HG02623 (cell line): ENCODE measurements at regions not wholly inside any gene's neighbourhood (a gene's known extent, or its start where the extent isn't known, plus 50 kb on each side); places are given as distances from the start of the nearest gene placed in this dataset.

Source experiments
- ATAC-seq: cut with Tn5 transposase; IDR thresholded peaks from one replicate; pipeline ENCODE4 v1.9.1; 2021; ENCODE audit warnings: moderate library complexity; ENCODE audit not compliant: unreplicated experiment

DNA sequence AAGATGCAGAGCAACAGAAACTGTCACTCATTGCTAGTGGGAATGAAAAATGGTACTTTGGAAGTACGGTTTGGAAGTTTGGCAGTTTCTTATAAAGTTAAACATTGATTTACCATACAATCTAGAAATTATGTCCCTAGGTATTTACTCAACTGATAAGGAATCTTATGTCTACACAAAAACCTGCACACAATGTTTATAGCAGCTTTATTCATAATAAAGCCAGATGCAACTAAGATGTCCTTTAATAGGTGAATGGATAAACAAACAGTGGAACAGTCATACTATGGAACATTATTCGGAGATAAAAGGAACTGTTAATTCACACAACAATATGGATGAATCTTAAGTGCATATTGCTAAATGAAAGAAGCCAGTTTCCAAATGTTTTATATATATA, 96.2 kb upstream of the SIRPA start:
- ATAC-seq: no peak

GRCh38 chr20:1793821-1794220, 101.4 kb upstream of the SIRPA start:
- ATAC-seq: no peak

GRCh38 chr20:1792274-1792673, 102.9 kb upstream of the SIRPA start:
- no peak for ATAC-seq

DNA sequence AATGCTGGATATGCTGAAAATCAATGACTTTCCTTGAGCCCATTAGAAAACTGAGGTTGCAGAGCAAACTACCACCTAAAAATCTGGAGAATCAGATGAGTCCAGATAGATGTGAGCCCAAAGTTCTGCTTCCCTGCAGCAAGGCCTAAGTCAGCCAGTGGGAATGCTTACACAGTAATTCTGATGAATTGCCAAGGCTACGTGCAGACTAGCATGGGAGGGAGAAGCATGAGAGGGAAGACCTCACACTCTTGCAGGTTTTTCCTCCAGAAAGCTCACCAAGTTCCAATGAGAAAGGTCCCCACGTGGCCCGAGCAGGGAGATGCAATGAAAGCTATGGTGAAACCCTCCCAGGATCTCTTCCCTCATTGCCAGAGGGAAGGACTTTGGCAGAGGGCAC, 104.8 kb upstream of the SIRPA start:
- ATAC-seq: no peak

- ATAC-seq: no peak
Observed at GRCh38 chr20:1788044-1788443, 107.2 kb upstream of the SIRPA start.

- no peak for ATAC-seq
Observed at GRCh38 chr20:1786486-1786885, 108.7 kb upstream of the SIRPA start.

- no peak for ATAC-seq
Observed at GRCh38 chr20:1784586-1784985, 110.6 kb upstream of the SIRPA start.

DNA sequence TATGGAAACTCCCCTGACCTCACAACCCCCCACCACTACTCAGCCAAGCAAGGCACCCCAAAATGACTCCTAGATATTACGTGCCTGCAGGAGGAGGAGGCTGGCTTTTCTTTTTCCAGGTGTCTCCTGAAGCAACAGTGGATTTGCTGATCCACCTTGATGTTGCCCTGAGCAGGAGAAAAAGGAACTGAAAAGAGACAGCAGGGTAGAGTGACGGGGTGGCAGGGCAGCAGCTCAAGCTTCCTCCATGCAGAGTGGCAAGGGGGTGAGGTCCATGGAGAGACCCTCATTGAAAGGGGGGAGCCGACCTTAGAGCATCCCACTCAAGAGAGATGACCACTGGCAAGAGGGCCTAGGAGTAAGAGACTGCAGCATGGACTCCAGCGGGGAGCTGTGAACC, 112.0 kb upstream of the SIRPA start:
- no peak for ATAC-seq

- no peak for ATAC-seq
Observed at GRCh38 chr20:1782181-1782580, 113.0 kb upstream of the SIRPA start.

- ATAC-seq: no peak
Observed at GRCh38 chr20:1779567-1779966, 115.6 kb upstream of the SIRPA start.

DNA sequence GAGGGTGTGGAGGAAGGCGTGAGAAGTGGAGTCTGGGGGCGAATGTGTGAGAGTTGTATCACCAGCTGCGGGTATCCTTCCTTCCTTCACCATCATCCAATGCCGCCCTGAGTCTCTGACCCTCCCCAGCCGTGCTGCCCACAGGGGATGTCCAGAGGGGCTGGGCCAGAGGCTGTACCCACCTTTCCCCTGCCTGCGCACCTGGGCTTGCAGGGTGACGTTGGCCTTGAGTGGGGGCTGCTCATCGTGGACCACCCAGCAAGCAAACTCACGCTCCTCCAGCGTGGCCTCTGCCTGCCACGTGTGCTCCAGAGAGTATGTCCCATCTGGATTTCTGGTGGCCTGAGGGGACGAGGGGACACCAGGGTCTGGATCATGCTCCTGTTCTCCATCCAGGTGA, 116.9 kb upstream of the SIRPA start:
- no peak for ATAC-seq

DNA sequence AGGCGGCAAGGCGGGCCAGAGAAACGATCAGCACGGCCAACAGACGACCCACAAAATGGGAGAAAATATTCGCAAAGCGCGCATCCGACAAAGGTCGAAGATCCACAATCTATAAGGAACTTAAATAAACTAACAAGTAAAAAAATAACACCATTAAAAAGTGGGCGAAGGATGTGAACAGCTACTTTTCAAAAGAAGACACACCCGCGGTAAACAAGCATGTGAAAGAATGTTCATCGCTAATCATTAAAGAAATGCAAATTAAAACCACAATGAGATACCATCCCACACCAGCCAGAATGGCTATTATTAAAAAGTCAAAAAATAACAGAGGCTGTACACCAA, 117.8 kb upstream of the SIRPA start:
- ATAC-seq: no peak

GRCh38 chr20:1776681-1777475, 118.3 kb upstream of the SIRPA start:
- ATAC-seq: peak; percentile 70

DNA sequence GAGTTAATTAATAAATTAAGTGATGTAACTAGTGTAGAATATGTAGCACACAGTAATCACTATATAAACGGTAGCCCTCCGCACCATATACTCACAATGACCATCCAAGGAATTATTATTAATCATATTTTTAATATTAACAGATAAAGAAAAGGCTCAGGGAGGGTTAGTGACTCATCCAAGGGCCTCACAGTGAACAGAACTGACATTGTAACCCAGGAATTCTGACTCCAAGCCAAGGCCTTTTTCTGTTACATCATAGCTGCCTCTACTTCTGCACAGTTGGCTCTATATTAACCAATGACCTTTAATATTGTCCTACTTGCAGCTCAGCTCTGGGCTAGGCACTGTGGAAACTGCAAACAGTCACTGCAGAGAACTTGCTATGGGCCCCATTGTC, 117.5 kb upstream of the SIRPG start:
- no peak for ATAC-seq

GRCh38 chr20:1774479-1774878, 116.9 kb upstream of the SIRPG start:
- ATAC-seq: no peak

DNA sequence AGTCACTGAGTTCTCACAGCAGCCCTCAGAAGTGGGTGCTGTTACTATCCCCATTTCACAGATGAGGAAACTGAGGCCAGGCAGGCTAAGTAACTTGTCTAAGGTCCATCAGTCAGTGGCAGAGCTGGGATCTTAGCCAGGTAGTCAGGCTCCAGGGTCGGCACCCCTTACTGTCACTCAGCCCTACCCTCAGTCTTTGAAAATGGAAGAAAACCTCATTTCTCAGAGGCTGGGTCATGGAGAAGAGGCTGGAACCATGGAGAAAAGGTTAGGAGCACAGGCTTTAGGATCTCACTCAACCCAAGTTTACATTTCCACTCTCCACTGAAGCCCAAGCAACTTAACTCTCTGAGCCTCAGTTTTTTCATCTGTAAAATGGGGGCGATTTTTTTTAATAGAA, 116.2 kb upstream of the SIRPG start:
- no peak for ATAC-seq

DNA sequence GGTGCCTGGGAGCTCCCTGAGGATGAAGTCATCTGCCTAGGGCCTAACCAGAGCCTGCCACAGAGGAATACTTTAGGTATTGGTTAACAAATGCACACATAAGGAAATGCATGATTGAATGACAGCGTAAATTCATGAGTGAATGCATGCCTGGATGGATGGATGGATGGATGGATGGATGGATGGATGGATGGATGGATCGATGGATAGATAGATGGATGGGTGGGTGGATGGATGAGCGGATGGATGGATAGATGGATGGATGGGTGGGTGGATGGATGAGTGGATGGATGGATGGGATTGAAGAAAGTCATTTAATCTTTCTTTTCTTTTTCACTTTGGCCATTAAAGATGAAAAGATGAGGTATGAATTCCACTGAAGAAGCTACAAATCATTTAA, 111.9 kb upstream of the SIRPG start:
- ATAC-seq: no peak

DNA sequence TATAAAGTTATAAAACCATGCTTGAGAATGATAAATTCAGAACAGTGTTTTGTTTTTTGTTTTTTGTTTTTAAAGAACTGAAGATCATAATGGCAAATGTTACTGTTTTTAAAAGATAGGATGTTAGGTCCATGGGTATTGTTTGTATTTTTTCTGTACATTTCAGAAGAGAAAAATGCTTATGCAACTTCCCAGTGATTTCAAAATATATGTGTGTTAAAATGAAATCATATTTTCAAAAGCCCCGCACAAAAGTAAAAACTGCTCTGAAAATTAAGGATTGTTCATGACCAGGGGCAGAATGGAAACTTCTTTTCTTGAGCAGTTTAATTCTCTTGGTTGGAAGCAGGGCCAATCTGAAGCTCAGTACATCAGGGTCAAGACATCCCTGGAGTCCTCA, 109.2 kb upstream of the SIRPG start:
- no peak for ATAC-seq

GRCh38 chr20:1764136-1765033, 106.8 kb upstream of the SIRPG start:
- ATAC-seq: peak; percentile 67

DNA sequence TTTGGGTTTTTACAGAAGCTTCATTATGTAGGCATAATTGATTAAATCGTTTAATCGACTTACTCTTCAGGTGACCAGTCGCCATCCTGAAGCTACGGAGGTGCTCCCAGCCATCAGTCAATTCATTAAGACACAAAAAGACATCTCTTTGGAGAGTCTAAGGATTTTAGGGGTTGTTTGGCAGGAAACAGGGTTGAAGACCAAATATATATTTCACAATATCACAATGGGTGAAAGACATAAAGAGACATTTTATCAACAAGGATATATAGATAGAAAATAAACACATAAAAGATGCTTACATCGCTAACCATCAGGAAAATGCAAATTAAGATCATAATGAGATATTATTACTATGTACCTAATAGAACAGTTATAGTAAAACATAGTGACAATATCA, 104.0 kb upstream of the SIRPG start:
- no peak for ATAC-seq

DNA sequence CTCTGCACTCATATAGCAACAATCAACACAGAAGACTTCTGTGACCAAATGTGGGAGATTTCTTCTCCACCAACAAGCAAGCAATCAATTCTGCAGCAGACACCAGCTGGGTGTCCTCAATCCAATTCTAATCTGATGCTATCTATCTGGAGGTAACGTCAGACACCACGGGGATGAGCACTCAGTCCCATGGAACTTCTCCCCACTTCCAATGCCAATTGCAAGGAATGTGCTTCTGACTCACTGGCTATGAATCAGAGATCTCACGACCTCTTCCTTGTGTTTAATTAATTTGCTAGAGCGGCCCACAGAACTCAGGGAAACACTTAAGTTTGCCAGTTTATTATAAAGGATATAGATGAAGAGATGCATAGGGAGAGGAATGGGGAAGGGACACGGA, 103.5 kb upstream of the SIRPG start:
- ATAC-seq: no peak

- no peak for ATAC-seq
Observed at GRCh38 chr20:1758765-1759164, 101.2 kb upstream of the SIRPG start.
